HEK293T (cell line): ENCODE measurements at regions not wholly inside any gene's neighbourhood (a gene's known extent, or its start where the extent isn't known, plus 50 kb on each side); places are given as distances from the start of the nearest gene placed in this dataset.

Source experiments
- CTCF ChIA-PET: fragments of 350-600 bp; formaldehyde crosslinking; extraction: SDS; loops from one replicate; lab custom pipeline; 2021; ENCODE audit warnings: antibody characterized with exemption, inconsistent platforms; lab: Yijun Ruan, JAX
- POLR2A ChIA-PET: fragments of 350-600 bp; formaldehyde crosslinking; extraction: SDS; loops from one replicate; lab custom pipeline; 2020; ENCODE audit warnings: antibody characterized with exemption, inconsistent platforms; lab: Yijun Ruan, JAX
- DNase-seq: peaks from one replicate; pipeline ENCODE4 v3.0.0; 2012; ENCODE audit warnings: mixed read lengths; ENCODE audit errors: extremely low spot score
- ARNT ChIP-seq: fragments of 450-650 bp; IDR thresholded peaks from 2 replicates; pipeline ENCODE4 v1.6.1; 2017; ENCODE audit warnings: mild to moderate bottlenecking
- BHLHE40 ChIP-seq: fragments of 450-650 bp; IDR thresholded peaks from 2 replicates; pipeline ENCODE4 v1.6.1; 2016; ENCODE audit warnings: mild to moderate bottlenecking, moderate library complexity, borderline replicate concordance
- CTBP1 ChIP-seq: fragments of 450-650 bp; IDR thresholded peaks from 2 replicates; pipeline ENCODE4 v1.6.1; 2016; ENCODE audit warnings: borderline replicate concordance
- ELF4 ChIP-seq: fragments of 450-650 bp; IDR thresholded peaks from 2 replicates; pipeline ENCODE4 v1.6.1; 2017; ENCODE audit warnings: antibody characterized with exemption
- FOXA1 ChIP-seq: fragments of 450-650 bp; IDR thresholded peaks from 2 replicates; pipeline ENCODE4 v1.6.1; 2016; ENCODE audit warnings: mild to moderate bottlenecking
- FOXK2 ChIP-seq: fragments of 450-650 bp; IDR thresholded peaks from 2 replicates; pipeline ENCODE4 v1.6.1; 2016; ENCODE audit warnings: mild to moderate bottlenecking
- FOXM1 ChIP-seq: fragments of 450-650 bp; IDR thresholded peaks from 2 replicates; pipeline ENCODE4 v1.6.1; 2017; ENCODE audit warnings: mild to moderate bottlenecking, borderline replicate concordance
- HDGF ChIP-seq: fragments of 450-650 bp; IDR thresholded peaks from 2 replicates; pipeline ENCODE4 v1.6.1; 2017; ENCODE audit warnings: antibody characterized with exemption, borderline replicate concordance
- L3MBTL2 ChIP-seq: fragments of 450-650 bp; conservative IDR thresholded peaks from 2 replicates; pipeline ENCODE4 v1.6.1; 2016; ENCODE audit warnings: mild to moderate bottlenecking
- LEF1 ChIP-seq: fragments of 450-650 bp; IDR thresholded peaks from 2 replicates; pipeline ENCODE4 v1.6.1; 2017; ENCODE audit warnings: mild to moderate bottlenecking, borderline replicate concordance
- NFRKB ChIP-seq: fragments of 450-650 bp; IDR thresholded peaks from 2 replicates; pipeline ENCODE4 v1.6.1; 2016; ENCODE audit warnings: mild to moderate bottlenecking, moderate library complexity
- SP1 ChIP-seq: fragments of 450-650 bp; IDR thresholded peaks from 2 replicates; pipeline ENCODE4 v1.6.1; 2017
- SUZ12 ChIP-seq: fragments of 450-650 bp; IDR thresholded peaks from 2 replicates; pipeline ENCODE4 v1.6.1; 2016; ENCODE audit warnings: mild to moderate bottlenecking
- TARDBP ChIP-seq: fragments of 450-650 bp; IDR thresholded peaks from 2 replicates; pipeline ENCODE4 v1.6.1; 2016
- ZNF384 ChIP-seq: fragments of 450-650 bp; IDR thresholded peaks from 2 replicates; pipeline ENCODE4 v1.6.1; 2016
- TF ChIP-seq, protein P1 (sequence below): fragments of 450-650 bp; IDR thresholded peaks from 2 replicates; pipeline ENCODE4 v1.6.1; 2016

DNA sequence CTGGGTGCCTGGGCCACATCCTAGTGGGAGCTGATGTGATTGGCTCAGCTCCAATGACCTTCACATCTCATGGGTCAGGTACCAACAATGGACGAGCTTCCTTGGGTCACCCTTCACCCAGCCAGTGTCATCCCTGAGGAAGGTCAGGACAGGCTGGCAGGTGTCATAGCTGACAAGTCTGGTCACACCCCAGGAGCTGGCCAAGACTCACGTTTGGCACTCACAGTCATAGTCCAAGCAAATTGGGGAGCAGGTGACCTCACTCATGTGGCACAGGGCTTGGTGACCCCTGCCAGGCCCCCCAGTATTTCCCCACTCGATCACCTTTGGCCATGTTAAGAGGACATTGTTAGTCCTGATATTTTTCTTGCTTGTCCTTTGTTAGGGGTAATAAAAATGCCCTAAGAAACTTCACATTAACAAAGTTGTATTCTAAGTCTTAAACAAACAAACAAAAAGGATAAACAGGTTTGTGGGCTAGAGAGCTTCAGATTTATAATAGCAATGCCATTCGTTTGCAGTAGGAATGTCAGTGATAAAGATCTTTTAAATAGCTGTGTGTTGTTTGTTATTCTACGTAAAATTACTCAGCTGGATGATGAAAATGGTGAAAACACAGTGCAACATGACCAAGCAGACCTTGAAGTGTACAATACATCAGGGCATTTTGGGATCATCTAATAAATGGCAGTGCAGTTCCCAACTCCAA is 79.5 kb upstream of the POMGNT2 start:
- TF ChIP-seq ARNT = no peak
- TF ChIP-seq ZNF384 = no peak
- DNase-seq = no peak
- POLR2A ChIA-PET = no interaction called here
- CTCF ChIA-PET = interaction anchor here (0.5 to 1.2 kb wide), 2 partner anchors 221 to 1016 kb away, joined by 3 read pairs; no protein-coding TSS in a partner anchor

DNA sequence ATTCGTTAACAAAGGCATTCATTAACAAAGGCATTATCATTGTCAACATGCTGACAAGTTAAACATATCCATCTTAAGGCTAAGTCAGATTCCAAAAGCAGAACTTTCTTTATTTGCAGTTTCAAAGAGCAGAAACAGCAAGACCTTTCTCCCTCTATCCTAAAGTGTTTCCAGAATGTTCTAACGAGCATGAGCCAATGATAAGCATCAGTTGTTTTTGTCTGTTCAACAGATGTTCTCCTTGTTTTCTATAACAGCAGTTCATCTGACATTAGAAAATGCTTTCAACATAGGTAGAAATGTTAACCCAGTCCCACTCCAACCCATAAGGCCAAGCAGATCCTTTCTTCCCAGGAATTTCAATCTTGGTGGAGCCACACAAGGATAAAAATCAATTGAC is 77.6 kb upstream of the POMGNT2 start:
- no peak for DNase-seq
- no peak for TF ChIP-seq ELF4
- TF ChIP-seq CTBP1 = no peak
- TF ChIP-seq FOXK2 = no peak
- no peak for TF ChIP-seq BHLHE40
- no peak for TF ChIP-seq ARNT
- TF ChIP-seq HDGF = no peak
- no peak for TF ChIP-seq L3MBTL2
- ChIA-PET POLR2A (no interaction called here), CTCF (no interaction called here)

DNA sequence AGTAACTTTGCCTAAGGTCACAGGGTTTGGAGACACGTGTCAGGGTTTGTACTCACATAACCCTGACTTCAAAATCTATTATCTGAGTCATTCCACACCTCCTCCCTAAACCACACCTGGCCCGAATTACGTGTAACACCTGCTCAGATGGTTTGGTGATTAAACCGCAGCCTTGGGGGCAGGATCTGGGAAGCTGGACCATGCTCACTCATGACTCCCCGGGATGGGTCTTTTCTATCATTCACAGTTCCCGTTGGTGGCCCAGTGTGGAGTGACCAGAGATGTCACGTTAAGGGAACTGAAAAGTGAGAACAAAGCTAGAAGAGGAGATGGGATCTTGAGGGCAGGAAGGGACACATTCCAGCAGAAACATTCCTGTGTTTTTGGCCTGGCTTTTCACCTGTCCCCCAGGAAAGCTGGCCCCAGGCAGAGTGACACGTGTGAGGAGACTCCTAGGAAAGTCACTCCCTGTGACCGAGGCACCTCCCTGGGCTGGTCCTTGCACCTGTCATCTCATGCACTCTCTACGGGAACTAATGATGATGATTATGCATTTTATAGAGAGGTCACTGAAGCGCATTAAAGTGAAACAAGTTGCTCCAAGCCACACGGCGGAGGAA is 75.4 kb upstream of the POMGNT2 start:
- CTCF ChIA-PET = no interaction called here
- no peak for DNase-seq
- TF ChIP-seq CTBP1 = no peak
- TF ChIP-seq HDGF = no peak
- no peak for TF ChIP-seq LEF1
- TF ChIP-seq ARNT = no peak
- no peak for TF ChIP-seq FOXA1
- TF ChIP-seq BHLHE40 = no peak
- no peak for TF ChIP-seq ZNF384
- TF ChIP-seq SP1 = no peak
- TF ChIP-seq, protein P1, sequence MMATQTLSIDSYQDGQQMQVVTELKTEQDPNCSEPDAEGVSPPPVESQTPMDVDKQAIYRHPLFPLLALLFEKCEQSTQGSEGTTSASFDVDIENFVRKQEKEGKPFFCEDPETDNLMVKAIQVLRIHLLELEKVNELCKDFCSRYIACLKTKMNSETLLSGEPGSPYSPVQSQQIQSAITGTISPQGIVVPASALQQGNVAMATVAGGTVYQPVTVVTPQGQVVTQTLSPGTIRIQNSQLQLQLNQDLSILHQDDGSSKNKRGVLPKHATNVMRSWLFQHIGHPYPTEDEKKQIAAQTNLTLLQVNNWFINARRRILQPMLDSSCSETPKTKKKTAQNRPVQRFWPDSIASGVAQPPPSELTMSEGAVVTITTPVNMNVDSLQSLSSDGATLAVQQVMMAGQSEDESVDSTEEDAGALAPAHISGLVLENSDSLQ = no peak
- no peak for TF ChIP-seq FOXM1
- POLR2A ChIA-PET = no interaction called here

DNA sequence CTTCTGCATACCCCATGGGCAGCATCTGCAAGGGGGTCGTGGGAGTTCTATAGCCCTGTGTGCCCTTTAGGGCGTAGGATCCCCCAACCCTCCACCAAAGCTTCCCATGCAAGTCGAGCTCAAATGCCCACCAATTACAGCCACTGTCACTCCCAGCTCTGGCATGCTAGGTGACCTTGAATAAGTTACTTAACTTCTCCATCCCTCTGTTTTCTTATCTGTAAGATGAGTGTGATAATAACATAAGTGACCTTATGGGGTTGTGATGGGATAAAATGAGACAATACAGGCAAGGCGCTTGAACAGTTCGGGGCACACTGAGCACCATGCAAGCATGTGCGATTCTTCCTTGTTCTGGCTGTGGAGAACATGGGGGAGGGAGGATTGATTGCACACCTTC is 74.8 kb upstream of the POMGNT2 start:
- ChIA-PET CTCF (interaction anchor here (0.6 kb wide), 1 partner anchor 16 kb away, joined by 4 read pairs; no protein-coding TSS in a partner anchor), POLR2A (no interaction called here)
- no peak for DNase-seq
- no peak for TF ChIP-seq SUZ12
- TF ChIP-seq TARDBP = no peak
- TF ChIP-seq ARNT = no peak
- no peak for TF ChIP-seq CTBP1

DNA sequence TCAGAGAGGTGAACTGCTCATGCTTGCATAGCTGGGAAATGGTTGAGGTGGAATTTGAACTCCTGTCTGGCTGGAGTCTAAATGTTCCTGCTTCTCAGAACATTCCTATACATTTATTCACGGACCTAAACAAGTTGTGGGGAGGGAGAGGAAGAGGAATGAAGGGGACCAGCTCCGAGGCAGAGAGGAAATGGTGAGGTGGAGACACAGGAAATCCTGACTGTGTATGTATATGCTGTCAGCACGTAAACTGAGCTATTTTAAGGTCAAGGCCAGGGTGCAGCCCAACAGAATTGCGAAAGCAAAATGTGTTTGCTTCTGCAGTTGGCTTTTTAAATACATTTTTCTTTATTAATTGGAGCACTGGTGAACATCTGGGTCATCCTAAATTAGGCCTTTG is 74.1 kb upstream of the POMGNT2 start:
- CTCF ChIA-PET = interaction anchor here (0.6 kb wide), 1 partner anchor 15 kb away, joined by 4 read pairs; no protein-coding TSS in a partner anchor

DNA sequence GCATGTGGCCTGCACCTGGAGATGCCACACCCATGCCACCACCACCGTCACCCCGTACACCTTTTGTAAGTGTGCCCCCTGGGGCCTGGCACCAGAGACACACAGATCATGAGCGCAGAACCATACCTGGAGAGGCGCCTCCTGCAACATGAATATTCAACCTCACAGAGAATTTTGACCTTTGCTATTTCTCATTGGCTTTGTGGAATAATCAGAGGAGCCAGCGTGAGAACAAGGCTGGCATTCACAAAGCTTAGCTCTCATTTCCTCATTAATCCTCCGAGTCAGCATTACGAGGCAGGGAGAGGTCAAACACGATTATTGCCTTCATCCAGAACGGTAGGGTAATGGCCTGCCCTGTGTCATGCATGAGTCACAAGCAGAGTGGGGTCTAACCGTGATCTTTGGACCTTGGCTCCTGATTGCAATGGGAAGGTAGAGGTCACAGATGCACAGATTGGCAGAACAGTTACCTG is 73.0 kb upstream of the POMGNT2 start:
- TF ChIP-seq BHLHE40 (no peak), L3MBTL2 (no peak), TARDBP (no peak), ARNT (no peak), FOXM1 (no peak), CTBP1 (no peak), SUZ12 (no peak), FOXK2 (no peak), ZNF384 (no peak), SP1 (no peak), HDGF (no peak), LEF1 (no peak), FOXA1 (no peak), NFRKB (no peak), ELF4 (no peak)
- TF ChIP-seq, protein P1 = no peak
- DNase-seq = no peak
- CTCF ChIA-PET = no interaction called here
- POLR2A ChIA-PET = no interaction called here

More for the DNA sequence above, 74.1 kb upstream of the POMGNT2 start:
- no peak for TF ChIP-seq FOXA1
- TF ChIP-seq ZNF384 = no peak
- no peak for TF ChIP-seq FOXK2
- TF ChIP-seq SP1 = no peak
- DNase-seq = no peak
- POLR2A ChIA-PET = no interaction called here

DNA sequence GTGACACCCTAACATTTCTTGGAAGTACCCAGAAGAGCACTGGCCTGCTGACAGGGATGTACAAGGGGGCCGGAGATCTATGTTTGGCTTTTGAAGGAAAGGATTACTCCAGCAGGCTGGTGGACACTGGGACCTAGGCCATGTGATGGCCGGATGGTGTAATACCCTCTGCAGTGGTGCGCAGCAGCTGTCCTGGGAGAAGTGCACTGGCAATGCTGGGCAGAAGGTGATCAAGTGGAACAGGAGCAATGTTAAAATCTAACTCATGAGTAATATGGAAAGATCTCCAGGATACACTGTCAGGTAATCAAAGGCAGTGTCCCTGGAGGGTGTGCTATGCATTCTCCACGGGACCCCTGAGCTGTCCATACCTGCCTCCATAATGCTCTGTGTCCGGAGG is 71.2 kb upstream of the POMGNT2 start:
- POLR2A ChIA-PET = no interaction called here
- no peak for TF ChIP-seq HDGF
- TF ChIP-seq, protein P1 = no peak
- CTCF ChIA-PET = no interaction called here
- DNase-seq = no peak
